ENCODE measurements at regions not wholly inside any gene's neighbourhood (a gene's known extent, or its start where the extent isn't known, plus 50 kb on each side); places are given as distances from the start of the nearest gene placed in this dataset.

GRCh38 chr4:121216461-121216860 is 52.3 kb upstream of the TNIP3 start:
- CTCF ChIA-PET: interaction anchor here (0.6 to 1.0 kb wide), 2 partner anchors 27 to 97 kb away, joined by 3 to 4 read pairs; no protein-coding TSS in a partner anchor
- DNase-seq: no peak
- H3K9me3 Mint-ChIP-seq: no peaks in the 10 kb centered on the region
- no peaks in the 10 kb centered on the region for H3K36me3 Mint-ChIP-seq
- H3K27me3 Mint-ChIP-seq: peaks cover 5% of the 10 kb centered on the region
- H3K27ac Mint-ChIP-seq: no peak overlapping the region
- H3K4me1 Mint-ChIP-seq: peaks cover 22% of the 10 kb centered on the region
- H3K4me3 Mint-ChIP-seq: no peak overlapping the region

GRCh38 chr4:121213940-121214339 is 49.8 kb upstream of the TNIP3 start:
- H3K9me3 Mint-ChIP-seq: peaks cover 4% of the 10 kb centered on the region
- CTCF ChIA-PET: no interaction called here
- H3K4me1 Mint-ChIP-seq: peaks cover 10% of the 10 kb centered on the region
- peaks cover 5% of the 10 kb centered on the region for H3K27me3 Mint-ChIP-seq
- H3K36me3 Mint-ChIP-seq: no peaks in the 10 kb centered on the region
- no peak overlapping the region for H3K4me3 Mint-ChIP-seq
- no peak overlapping the region for H3K27ac Mint-ChIP-seq
- no peak for DNase-seq

All from activated naive CD4-positive, alpha-beta T cell treated with anti-CD3 and anti-CD28 coated beads, Interleukin-2, amount 10 ng/mL, durations not matched to agents 7 days and 5 days (primary cell).